Bone marrow (tissue), 2 donors: ENCODE measurements at regions not wholly inside any gene's neighbourhood (a gene's known extent, or its start where the extent isn't known, plus 50 kb on each side); places are given as distances from the start of the nearest gene placed in this dataset.

ENCODE experiments used
- DNase-seq, 2 donors: peaks; one replicate each; lab custom pipeline; 2025; lab: John Stamatoyannopoulos, UW

DNA sequence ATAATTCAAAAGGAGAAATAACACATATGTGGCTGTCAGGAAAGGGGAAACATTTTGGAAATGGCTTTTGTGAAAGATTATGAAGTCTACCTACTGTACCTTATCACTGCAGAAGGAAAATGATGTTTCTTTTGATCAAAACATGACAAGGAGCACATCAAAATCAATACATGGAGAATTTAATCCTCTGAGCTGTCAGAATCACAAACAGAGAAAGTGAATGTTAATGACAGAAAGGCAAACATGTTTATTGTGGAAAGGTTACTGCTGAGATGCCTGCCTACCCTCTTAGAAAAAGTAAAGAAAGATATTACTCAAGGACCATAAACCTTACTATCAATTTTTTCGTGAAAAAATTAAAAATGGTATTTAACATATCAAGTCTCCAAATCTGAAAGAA, 794.5 kb upstream of the GYPC start:
- no peak for DNase-seq

DNA sequence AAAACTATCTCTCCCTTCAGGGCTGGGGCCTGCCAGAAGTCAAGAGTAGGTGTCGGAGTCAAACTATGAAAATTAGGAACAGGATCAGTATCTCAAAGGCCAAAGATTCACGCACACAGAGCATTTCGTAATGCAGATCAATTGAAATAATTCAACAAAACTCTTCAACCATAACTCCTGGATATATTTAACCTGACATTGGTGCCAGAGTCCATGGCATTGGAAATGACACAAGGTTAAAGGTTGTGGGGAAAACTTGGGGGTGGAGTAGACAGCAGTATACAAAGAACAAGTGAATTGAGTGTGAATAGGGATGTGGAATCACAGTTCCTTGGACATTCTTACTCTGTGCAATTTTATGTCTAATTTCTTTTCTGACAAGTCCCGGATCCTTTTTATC, 788.0 kb upstream of the GYPC start:
- no peak for DNase-seq

DNA sequence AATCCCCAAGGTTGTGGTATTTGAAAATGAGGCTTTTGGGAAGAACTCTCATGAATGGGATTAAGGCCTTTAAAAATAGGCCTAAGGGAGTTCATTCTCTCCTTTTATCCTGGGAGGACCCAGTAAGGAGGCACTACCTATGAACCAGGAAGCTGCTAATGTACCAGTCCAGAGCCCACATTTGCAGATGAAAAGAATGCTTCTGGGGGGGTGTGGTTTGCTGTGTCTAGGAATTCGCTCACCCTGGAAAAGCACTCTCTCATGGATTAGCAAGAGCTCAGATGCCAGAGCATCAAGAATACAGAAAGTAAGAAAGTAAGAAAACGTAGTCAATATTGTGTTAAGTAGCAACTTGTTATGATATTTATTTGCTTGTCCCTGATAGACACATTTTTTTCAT, 785.7 kb upstream of the GYPC start:
- no peak for DNase-seq

DNA sequence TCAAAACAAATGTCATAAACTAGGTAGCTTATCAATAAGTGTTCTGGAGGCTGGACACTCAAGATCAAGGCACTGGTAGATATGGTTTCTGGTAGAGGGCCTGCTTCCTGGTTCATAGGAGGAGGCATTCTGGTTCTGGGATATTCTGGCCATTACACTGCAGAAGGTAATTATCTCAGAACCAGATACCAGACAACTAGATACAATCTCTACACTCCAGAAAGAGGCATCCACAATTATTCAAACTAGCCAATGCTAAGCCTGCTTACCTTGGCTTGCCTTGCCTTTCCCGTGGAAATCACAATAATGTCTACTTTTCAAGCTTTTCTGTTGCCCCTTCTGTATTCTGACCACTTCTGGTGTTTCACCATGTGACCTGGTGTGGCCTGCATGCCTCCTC, 785.2 kb upstream of the GYPC start:
- DNase-seq, result no peak

DNA sequence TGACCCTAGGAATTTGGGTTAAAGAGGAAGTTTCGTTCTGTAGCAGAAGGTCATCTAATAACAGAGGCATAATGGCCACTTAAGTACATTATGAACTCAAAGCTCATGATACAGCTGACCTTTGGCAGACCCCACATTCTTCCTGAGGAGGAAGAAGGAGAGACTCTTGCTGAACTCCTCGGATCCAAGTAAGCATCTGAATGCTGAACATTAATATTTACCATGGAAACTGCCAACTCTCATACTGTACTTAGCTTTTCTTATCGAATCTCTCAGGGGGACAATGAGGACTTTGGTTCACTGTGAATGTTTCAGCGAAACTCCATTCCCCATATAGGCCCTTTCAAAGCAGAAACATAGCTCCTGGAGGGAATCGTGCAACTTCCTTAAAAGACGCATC, 781.4 kb upstream of the GYPC start:
- no peak for DNase-seq

DNA sequence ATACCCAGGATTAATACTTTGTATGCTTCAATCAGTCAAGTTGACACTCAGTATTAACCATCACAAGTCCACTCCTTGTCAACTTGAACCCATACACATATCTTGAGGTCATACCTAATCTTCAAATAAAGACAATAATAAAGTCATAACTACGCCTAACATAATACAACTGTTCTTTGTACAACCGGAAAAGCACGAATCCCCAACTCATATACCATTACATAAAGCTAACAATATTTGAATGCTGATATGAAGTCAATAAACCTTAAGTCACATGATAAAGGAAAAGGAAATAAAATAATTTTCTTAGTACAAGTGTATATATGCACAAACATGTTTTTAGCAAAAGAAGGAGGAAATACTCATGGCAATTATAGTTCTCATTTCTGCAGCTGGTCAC, 770.6 kb upstream of the GYPC start:
- DNase-seq, result no peak

DNA sequence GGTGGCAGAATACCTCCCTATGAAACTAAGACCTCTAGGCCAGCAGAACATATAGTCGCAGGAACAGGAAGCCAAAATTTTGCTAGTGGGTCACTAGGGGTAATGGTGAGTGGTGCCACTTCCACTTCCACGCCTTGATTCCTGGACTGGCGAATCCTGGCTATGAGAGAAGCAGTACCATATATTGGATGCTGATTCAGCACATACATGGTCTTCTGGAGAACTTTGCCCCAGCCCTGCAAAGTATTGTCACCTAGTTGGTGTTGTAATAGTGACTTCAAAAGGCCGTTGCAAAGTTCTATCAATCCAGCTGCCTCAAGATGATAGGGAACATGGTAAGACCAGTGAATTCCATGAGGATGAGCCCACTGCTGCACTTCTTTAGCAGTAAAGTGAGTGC, 769.8 kb upstream of the GYPC start:
- DNase-seq, result no peak

DNA sequence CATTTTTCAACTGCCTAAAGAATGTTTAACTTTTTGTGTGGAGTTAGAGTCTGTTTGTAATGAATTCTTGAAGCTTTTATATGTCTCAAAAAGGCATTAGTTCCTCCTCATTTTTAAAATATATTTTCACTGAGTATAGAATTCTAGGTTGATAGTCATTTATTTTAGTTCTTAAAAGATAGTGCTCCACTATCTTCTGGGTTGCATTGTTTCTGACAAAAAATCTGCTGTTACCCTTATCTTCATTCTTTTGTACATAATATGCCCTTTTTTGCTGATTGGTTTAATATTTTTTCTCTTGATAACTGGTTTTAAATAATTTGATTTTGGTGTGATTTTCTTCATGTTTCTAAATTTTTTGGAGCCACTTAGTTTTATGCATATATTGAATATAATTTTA, 754.7 kb upstream of the GYPC start:
- DNase-seq, result no peak

DNA sequence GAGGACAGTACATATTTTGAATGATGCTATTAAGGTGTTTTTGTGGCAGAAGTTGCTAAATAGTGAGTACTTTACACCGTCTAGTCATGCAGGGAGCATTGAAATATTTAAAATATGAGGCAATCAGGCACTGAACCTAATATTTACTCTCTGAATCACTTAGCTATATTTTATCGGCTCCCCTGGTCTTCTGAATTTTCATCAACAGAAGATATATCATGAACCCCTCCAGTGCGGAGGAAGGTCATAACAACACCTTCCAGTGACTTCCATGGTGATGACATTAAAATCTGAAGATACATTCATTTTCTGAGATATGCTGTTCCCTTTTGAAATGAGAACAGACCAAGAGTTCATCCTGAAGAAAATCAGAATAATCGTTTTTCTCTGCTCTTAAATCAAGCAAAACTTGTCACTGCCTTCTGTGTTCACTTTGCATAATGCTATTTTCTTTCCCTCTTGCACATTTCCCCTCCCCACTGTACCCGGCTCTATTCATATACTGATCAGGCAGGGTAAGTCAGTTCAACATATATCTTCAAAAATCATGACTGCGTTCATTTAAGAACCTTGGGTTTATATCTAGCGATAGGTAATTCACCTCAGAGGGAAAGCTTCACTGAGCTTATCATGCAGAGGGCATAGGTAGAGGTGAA, 729.9 kb upstream of the GYPC start:
- DNase-seq, result no peak

DNA sequence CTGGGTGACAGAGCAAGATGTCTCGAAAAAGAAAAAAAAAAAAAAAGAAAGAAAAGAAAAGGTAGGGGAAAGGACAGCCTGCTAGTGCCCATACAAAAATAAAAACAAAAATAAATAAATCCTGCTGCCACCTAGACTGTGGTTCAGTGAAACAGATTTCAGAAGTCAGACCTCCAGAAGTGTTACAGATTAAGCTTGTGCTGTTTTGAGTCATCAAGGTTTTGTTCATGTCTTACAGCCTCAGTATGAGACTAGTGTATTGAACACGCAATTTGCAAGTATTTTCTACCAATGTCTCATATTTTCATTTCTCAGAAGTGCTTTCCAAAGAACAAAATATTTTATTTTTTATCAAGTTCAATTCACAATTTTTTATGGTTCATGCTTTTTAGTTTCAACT, 720.4 kb upstream of the GYPC start:
- no peak for DNase-seq

DNA sequence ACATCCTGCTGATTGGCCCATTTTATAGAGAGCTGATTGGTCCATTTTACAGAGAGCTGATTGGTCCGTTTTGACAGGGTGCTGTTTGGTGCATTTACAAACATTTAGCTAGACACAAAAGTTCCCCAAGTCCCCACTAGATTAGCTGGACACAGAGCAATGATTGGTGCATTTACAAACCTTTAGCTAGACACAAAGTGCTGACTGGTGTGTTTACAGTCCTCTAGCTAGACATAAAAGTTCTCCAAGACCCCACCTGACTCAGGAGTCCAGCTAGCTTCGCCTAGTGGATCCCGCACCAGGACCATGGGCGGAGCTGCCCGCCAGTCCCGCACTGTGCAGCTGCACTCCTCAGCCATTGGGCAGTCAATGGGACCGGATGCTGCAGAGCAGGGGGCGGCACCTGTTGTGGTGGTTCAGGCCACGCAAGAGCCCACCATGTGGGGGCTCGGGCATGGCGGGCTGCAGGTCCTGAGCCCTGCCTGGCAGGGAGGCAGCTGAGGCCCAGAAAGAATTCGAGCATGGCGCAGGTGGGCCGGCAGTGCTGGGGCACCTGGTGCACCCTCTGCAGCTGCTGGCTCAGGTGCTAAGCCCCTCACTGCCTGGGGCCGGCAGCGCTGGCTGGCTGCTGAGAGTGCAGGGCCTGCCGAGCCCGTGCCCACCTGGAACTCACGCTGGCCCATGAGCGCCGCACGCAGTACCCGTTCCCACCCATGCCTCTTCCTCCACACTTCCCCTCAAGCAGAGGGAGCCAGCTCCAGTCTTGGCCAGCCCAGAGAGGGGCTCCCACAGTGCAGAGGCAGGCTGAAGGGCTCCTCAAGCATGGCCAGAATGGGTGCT, 713.2 kb upstream of the GYPC start:
- DNase-seq, result no peak

DNA sequence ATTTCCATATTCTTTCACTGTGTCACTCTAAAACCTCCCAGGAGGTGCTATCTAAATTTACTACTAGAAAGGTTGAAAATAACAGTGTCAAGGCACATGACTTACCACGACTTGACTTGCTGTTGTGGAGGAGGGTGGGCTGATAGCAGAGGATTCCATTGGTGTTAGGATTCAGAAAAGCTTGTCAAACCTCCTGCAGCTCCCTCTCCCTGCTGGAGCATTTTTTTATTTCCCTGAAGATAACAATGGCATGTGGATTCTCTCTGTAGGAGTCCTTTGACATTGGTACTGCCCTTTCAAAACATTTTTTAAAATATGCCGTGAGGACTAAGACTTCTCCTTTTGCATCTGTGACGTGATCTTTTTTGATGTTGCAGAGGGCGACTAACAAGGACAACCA, 696.9 kb upstream of the GYPC start:
- no peak for DNase-seq

DNA sequence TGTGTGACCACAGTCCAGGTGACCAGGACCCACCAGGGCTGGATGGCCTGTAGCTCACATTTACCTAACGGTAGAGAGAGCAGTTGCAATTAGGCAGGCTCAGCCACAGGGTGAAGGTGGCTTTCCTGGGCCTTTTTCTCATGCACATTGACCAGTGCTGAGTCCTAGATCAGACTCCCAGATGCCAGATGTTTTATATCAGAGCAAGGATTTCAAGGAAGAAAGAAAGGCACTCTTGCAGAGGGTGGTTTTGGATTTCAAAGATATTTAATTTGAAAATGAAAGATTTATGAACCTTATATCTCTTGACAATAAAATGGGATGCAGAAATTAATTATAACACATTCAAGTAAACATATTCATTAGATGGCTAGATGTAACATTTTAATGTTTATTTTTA, 694.2 kb upstream of the GYPC start:
- DNase-seq, result no peak

DNA sequence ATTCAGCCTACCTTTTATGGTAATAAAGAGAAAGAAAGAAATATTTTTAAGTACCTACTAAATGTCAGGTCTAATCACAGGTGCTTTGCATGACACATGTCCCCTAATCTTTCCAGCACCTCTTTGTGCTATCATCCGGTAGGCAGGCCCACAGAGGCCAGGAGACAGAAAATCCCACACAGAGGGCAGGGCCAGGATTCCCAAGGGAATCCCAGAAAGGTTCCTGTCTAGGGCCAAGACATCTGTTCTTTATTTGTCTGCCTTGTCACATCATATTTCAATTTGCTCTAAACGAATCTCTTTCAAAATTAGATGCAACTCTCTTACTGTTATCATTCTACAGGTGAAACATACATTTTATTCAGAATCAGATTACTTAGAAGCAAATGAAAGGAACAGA, 676.1 kb upstream of the GYPC start:
- DNase-seq, result no peak

DNA sequence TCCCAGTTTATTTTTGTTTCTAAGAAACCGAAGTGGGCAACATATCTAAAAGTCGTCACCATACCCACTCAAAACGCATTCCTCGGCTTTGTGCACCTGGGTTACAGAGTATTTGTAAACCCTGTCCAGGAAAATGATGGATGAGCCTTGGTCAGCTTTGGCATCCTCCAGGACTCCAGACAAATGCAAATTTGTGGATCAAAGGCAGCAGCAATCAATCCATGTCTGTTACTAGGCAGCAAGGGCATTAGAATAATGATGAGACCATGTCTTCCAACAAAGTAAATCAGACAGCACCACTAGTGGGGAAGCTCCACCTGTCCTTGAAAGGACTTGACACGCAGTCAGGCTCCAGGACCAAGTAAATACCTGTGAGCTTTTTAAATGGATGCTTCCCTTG, 672.6 kb upstream of the GYPC start:
- no peak for DNase-seq

DNA sequence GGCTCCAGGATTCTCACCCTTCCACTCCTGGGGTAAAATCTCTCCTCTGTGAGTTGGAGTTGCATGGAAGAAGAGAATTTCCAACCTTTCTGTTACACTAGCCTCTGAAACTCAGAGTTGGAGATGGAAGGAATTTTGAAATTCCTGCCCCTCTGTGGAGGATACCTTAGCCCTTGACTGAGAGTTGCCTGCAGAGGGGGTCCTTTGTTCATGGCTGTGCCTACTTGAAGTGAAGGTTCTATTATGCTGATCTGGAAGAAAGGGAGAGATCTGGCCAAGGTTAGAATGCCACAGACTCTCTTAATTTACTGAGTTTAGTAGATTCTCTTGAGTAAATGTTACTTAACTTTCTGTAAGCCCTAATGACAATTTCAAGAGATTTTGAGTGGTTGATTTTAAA, 626.6 kb upstream of the GYPC start:
- DNase-seq, result no peak

DNA sequence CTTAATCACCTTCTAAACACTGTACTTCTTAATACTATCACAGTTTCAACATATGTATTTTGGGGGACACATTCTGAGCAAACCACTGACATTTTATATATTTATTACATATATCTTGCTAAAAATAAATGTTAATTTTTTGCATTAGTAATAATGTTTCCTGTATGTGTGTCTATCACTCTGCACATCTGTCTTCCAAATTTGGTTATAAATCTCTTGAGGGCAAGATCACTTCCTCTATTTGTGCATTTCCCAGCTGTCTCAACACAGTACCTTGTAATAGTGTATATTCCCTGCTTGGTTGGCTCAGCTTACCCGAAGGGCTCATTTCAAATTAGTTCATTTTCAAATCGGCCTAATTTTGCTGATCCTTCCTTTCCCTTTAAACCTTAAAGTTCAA, 617.1 kb upstream of the GYPC start:
- DNase-seq, result no peak

DNA sequence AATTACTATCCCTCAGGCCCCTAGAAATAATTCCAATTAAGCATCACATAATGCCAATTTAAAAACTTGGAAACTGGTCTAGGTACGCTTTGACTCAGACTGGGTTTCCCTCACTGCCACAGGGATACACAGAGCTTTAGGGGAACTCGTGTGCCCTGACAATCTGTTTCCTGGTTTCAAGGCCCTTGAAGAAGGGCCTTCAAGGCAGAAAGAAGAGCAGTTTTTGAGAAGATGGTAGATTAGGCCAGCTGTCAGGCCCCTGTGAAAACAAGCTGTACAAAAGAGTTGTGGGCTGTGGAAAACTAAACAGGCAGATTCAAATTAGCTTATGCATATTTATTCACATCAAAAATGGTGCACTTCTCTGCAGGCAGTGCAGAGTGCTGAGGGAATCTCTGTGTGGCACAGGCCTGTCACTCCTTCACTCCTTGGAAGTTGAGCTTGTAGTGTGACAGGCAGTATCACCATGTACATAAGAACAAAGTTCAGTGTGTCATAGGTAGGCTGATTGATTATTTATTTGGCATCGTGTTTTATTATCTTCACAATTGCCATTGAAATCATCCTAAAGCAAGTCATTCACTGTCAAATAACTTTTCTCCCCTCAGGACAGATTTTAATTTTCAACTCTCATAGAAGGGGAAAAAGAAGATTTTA, 614.4 kb upstream of the GYPC start:
- no peak for DNase-seq

DNA sequence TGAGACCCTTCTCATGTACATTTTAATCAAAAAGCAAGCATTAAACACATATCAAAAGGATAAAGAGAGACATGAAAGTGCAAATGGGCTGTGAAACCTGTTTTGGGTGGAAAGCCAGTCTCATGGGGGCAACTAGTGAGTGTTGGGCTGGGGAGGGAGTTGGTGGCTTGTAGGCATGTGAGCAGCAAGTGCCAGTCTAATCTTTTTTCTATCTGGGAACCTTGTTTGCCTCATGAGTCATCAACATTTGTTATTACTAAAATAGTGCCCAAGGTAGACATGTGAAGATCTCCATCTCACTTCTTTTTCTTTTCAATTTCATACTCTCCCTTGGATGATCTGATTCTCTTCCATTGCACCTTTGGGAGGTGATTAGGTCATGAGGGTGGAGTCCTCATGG, 613.9 kb upstream of the GYPC start:
- no peak for DNase-seq

DNA sequence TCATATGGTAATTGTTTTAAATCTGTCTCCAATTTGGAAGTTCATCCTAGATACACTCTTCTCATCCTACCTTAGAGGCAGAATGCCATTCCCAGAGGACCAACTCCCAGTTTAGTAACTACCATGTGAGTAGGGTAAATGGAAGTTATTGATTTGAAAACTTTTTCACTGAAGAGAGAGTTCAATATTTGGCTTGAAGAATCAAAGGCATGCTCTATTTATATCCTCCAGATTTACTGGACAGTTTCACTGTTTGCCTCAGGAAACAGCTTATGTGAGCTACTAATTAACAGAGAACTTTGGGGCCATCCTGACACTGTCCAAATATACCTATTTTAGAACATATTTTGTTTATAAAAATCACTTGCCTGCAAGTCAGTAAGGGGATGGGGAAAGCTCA, 607.2 kb upstream of the GYPC start:
- no peak for DNase-seq

DNA sequence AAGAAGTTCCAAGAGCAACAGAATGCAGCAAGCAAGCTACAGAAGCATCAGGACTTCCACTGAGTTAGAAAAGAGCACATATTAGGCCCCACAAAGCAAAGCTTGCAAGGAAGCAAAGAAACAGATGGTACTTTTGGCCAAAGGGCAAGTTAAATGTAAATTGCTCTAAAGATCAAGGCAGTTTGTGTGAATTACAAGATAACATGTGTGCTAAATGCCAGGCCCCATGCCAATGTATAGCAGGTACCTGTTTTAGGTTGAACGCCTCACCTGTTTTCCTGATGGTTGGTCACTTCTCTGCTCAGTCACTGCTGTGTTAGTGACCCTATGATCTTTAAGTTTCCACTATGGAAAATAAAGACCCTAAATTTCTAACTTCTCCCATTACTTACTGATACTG, 606.5 kb upstream of the GYPC start:
- DNase-seq, result no peak

DNA sequence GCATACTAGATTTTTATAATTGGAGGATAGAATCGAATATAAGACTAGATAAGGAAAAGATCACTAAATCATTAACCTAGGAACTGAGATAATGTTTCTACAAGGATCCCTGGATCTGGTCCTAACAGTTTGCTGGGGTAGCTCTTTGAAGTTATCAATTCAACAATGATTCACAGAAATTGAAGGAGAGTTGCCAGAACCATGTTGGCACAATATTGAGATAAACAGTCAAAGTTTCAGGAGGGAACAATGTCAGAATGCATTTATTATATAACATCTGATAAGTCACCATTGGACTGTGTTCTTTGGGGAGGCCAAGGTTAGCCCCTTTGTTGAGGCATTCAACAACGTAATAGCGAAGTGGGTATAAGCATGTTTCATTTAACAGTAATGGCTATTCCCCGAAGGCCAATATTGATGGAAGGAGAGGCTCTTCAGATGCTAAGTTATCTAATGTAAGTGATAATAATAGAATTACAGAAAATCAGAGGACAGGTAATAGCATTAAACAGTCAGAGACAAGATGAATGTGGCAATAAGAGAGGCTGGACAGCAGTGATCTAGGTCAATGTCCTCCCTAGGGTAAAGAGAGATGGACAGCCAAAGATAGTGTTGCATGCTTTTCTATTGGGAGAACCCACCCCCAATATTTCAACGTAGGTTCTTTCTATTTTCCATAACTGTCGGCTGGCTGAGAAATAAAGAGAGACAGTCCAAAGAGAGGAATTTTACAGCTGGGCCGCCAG, 604.8 kb upstream of the GYPC start:
- no peak for DNase-seq
